ENCODE measurements at regions not wholly inside any gene's neighbourhood (a gene's known extent, or its start where the extent isn't known, plus 50 kb on each side); places are given as distances from the start of the nearest gene placed in this dataset.

DNA sequence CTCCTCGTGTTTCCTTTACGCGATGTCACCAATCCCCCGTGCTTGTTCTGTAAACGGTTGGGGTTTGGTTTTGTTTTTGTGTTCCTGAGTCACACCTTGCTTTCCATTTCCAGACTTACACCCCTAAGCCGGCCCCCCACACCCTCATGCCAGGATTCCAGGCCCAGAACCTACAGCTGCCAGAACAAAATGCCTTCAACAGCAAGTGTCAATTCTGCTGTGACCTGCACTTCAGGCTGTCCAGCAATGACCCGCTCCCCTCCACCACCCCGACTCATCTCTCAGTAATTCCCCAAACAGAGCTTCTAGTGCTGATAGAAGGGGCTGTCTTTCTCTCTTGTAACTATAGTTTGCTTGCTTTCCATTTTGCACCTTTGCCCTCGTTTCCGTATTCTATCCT is 722.1 kb upstream of the CELF2 start:
- FAIRE-seq (no peak), DNase-seq (no peak), ATAC-seq (no peak)
- Histone ChIP-seq H3K4me1 (no peaks in the 10 kb centered on the region), H3K27ac (no peak overlapping the region), H3K4me3 (no peak overlapping the region), H3K9me3 (no peaks in the 10 kb centered on the region), H3K27me3 (no peaks in the 10 kb centered on the region), H3K36me3 (no peaks in the 10 kb centered on the region)
- intact Hi-C loops (cut with DNase I) = no loop called here
- TF ChIP-seq, protein P1, sequence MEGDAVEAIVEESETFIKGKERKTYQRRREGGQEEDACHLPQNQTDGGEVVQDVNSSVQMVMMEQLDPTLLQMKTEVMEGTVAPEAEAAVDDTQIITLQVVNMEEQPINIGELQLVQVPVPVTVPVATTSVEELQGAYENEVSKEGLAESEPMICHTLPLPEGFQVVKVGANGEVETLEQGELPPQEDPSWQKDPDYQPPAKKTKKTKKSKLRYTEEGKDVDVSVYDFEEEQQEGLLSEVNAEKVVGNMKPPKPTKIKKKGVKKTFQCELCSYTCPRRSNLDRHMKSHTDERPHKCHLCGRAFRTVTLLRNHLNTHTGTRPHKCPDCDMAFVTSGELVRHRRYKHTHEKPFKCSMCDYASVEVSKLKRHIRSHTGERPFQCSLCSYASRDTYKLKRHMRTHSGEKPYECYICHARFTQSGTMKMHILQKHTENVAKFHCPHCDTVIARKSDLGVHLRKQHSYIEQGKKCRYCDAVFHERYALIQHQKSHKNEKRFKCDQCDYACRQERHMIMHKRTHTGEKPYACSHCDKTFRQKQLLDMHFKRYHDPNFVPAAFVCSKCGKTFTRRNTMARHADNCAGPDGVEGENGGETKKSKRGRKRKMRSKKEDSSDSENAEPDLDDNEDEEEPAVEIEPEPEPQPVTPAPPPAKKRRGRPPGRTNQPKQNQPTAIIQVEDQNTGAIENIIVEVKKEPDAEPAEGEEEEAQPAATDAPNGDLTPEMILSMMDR (IDR thresholded peaks at IDR 0.05) = no peak
- 57 to 65% methylated on average over 10 of the region's 10 CpGs for WGBS, 2 donors

DNA sequence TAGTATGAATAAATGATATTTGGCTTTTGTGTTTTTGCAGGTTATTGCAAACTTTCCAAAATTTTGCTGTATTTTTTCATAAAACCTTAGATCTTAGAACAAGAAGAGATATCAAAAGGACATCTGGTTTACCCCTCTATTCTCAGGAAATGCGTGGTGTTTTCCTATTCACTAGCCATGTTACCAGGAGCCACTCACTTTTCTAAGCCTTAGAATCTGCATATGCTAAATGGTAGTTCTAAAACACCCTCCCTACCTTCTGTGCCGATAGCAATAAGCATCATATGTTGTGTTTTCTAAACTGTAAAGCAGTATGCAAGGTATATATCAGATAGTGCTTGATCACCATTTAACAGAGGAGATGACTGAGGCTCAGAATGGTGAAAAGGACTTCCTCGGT is 715.0 kb upstream of the CELF2 start:
- TF ChIP-seq, protein P1 (IDR thresholded peaks at IDR 0.05) = no peak
- Histone ChIP-seq H3K27ac (no peak overlapping the region), H3K4me1 (no peaks in the 10 kb centered on the region), H3K9me3 (no peaks in the 10 kb centered on the region), H3K4me3 (no peak overlapping the region), H3K36me3 (no peaks in the 10 kb centered on the region), H3K27me3 (no peaks in the 10 kb centered on the region)
- FAIRE-seq (no peak), ATAC-seq (no peak), DNase-seq (no peak)
- intact Hi-C loops (cut with DNase I) = no loop called here
- 56 to 71% methylated on average over 3 of the region's 3 CpGs for WGBS, 2 donors

DNA sequence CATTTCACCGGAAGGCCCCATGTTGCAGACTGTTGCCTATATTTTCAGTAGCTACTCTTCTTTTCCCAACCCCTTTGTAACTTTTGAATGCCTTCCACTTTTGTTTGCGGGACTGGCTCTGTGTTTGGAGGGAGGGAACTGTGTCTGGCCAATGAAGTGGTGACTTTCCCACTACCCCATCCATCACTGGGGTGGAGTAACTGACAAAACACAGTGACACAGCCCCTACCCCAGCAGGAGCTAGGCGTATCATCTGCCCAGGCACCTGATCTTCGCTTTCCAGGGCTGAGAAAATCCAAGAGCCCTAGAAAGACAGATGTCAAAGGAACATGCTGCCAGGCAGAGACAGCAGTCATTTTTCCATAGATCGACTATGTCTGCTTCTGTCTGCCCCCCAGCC is 710.6 kb upstream of the CELF2 start:
- no peaks in the 10 kb centered on the region for H3K27me3 ChIP-seq
- ATAC-seq = no peak
- FAIRE-seq = no peak
- no peaks in the 10 kb centered on the region for H3K9me3 ChIP-seq
- DNase-seq = no peak
- whole genome bisulfite sequencing, 2 donors = 54 to 61% methylated on average over 5 of the region's 5 CpGs
- no peaks in the 10 kb centered on the region for H3K36me3 ChIP-seq
- no peak overlapping the region for H3K4me3 ChIP-seq
- intact Hi-C loops (cut with DNase I) = no loop called here
- no peaks in the 10 kb centered on the region for H3K4me1 ChIP-seq
- H3K27ac ChIP-seq = no peak overlapping the region
- TF ChIP-seq, protein P1 (IDR thresholded peaks at IDR 0.05) = no peak

DNA sequence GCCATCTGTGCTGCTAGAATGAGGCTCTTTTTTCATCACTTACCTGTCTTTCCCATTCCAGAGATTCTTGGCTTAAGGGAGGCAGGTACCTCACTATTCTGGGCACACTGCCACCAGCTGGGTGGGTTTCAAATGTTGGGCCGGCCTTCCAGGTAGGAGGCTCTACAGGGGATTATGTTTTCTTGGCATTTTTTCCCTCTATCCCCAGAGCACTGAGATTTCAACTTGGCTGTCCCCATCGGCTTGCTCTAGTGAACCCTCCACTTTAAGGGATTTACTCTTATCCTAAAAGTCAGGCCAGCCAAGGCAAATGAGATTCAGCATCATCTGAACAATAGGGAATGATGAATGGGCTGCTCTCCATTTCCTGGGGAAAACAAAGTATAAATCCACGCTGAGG is 710.1 kb upstream of the CELF2 start:
- no peaks in the 10 kb centered on the region for H3K9me3 ChIP-seq
- ATAC-seq (no peak), DNase-seq (no peak), FAIRE-seq (no peak)
- H3K36me3 ChIP-seq = no peaks in the 10 kb centered on the region
- H3K27ac ChIP-seq = no peak overlapping the region
- intact Hi-C loops (cut with DNase I) = no loop called here
- H3K27me3 ChIP-seq = no peaks in the 10 kb centered on the region
- H3K4me3 ChIP-seq = no peak overlapping the region
- TF ChIP-seq, protein P1 (IDR thresholded peaks at IDR 0.05) = no peak
- no peaks in the 10 kb centered on the region for H3K4me1 ChIP-seq
- WGBS, 2 donors = 51 to 60% methylated on average over 3 of the region's 3 CpGs

DNA sequence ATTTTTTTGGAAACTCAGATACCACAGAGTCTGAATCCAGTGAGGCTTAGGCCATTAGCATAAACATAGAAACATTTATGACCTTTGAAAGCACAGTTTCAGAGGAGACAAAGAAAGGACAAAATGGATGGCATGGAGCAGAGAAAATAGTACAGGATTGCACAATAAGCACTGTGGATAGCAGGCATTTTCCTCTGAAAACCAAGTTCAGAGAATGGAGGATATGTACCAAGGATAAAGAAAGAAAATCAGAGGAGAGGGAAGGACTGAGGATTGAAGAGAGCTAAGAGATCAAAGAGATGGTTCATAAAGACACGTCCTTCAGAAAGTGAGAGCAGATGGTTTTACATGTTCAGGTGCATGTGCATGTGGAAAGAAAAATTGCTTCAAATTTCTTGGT is 707.2 kb upstream of the CELF2 start:
- TF ChIP-seq, protein P1 (IDR thresholded peaks at IDR 0.05) = no peak
- FAIRE-seq (no peak), DNase-seq (no peak), ATAC-seq (no peak)
- Histone ChIP-seq H3K36me3 (no peaks in the 10 kb centered on the region), H3K4me3 (no peak overlapping the region), H3K27ac (no peak overlapping the region), H3K9me3 (no peaks in the 10 kb centered on the region), H3K27me3 (no peaks in the 10 kb centered on the region), H3K4me1 (no peaks in the 10 kb centered on the region)
- WGBS, 2 donors = 37 to 56% methylated on average over 1 of the region's 1 CpG
- intact Hi-C loops (cut with DNase I) = no loop called here
